GM12878 (cell line): ENCODE measurements at regions not wholly inside any gene's neighbourhood (a gene's known extent, or its start where the extent isn't known, plus 50 kb on each side); places are given as distances from the start of the nearest gene placed in this dataset.

Experiments
- ATAC-seq: fragments of 200-7000 bp; cut with Tn5 transposase; 3 replicates; pipeline ENCODE4 v1.9.1; 2020; ENCODE audit warnings: mild to moderate bottlenecking, moderate library complexity
- BruUV-seq: library from RNA; stranded (reverse); fragments of 400-500 nt; replicated peaks from 2 replicates; lab custom pipeline; 2021; lab: Mats Ljungman, UMichigan
- CTCF ChIA-PET: fragments of 300-600 bp; sonication (Branson Sonifier 250); formaldehyde crosslinking; extraction: SDS; loops from one replicate; lab custom pipeline; 2021; ENCODE audit warnings: inconsistent platforms; lab: Yijun Ruan, JAX
- POLR2A ChIA-PET: fragments of 350-600 bp; formaldehyde crosslinking; extraction: SDS; loops from one replicate; lab custom pipeline; 2021; ENCODE audit warnings: inconsistent platforms; lab: Charles Lee
- RAD21 ChIA-PET: fragments of 300-600 bp; sonication (Branson Sonifier 250); formaldehyde crosslinking; loops from one replicate; lab custom pipeline; 2023; ENCODE audit warnings: antibody characterized with exemption; ENCODE audit not compliant: unreplicated experiment; lab: Charles Lee
- SMC1A ChIA-PET: fragments of 300-600 bp; sonication (Branson Sonifier 250); formaldehyde crosslinking; loops from one replicate; lab custom pipeline; 2023; ENCODE audit not compliant: unreplicated experiment, uncharacterized antibody; lab: Charles Lee
- DNase-seq: peaks from one replicate; pipeline ENCODE4 v3.0.0-alpha.2; 2011; ENCODE audit warnings: low read depth, low spot score
- FAIRE-seq: peaks from 3 replicates; lab custom pipeline; 2011; peaks lifted over from hg19 to GRCh38; lab: Jason Lieb, UNC
- H2AFZ ChIP-seq: 2 replicates; pipeline ENCODE4 v1.6.0; 2011; ENCODE audit warnings: low read depth, low read length, control low read depth; ENCODE audit not compliant: control insufficient read depth
- H3K27ac ChIP-seq: 2 replicates; pipeline ENCODE4 v1.5.1; 2011; ENCODE audit warnings: control low read depth; ENCODE audit not compliant: control insufficient read depth, insufficient read depth
- H3K27me3 ChIP-seq, 2 experiments: replicated peaks in 1 of 2; 2 replicates each; pipeline versions ENCODE4 v1.6.0 to v1.6.1; 2011; ENCODE audit warnings: low read length in 1 of 2; ENCODE audit not compliant: control insufficient read depth in 2 of 2, insufficient read depth in 2 of 2
- H3K36me3 ChIP-seq, 2 experiments: 2 replicates each; pipeline ENCODE4 v1.5.1; 2011; ENCODE audit warnings: low read length in 1 of 2; ENCODE audit not compliant: control insufficient read depth in 2 of 2, insufficient read depth in 2 of 2
- H3K4me1 ChIP-seq: 2 replicates; pipeline ENCODE4 v1.6.1; 2011; ENCODE audit warnings: mild to moderate bottlenecking, low read length, moderate library complexity, mixed read lengths; ENCODE audit not compliant: control insufficient read depth, insufficient read depth
- H3K4me2 ChIP-seq: 2 replicates; pipeline ENCODE4 v1.6.0; 2011; ENCODE audit warnings: control low read depth; ENCODE audit not compliant: control insufficient read depth, insufficient read depth
- H3K4me3 ChIP-seq: fragments of 200-600 bp; sonication (generic); 2 replicates; pipeline ENCODE4 v1.5.1; 2016
- H3K79me2 ChIP-seq: 2 replicates; pipeline ENCODE4 v1.6.0; 2011; ENCODE audit warnings: low read length; ENCODE audit not compliant: control insufficient read depth, insufficient read depth
- H3K9ac ChIP-seq: 2 replicates; pipeline ENCODE4 v1.8.0; 2011; ENCODE audit warnings: low read length, control low read depth, mixed read lengths; ENCODE audit not compliant: control insufficient read depth, insufficient read depth
- H3K9me3 ChIP-seq: replicated peaks from 3 replicates; pipeline ENCODE4 v1.5.1; 2011; ENCODE audit warnings: mild to moderate bottlenecking, low read length; ENCODE audit not compliant: control insufficient read depth, insufficient read depth
- H4K20me1 ChIP-seq: 2 replicates; pipeline ENCODE4 v1.6.0; 2011; ENCODE audit not compliant: control insufficient read depth, insufficient read depth
- BACH1 ChIP-seq: fragments of 450-650 bp; IDR thresholded peaks from 2 replicates; pipeline ENCODE4 v1.6.1; 2017; ENCODE audit warnings: mild to moderate bottlenecking, borderline replicate concordance
- BCL11A ChIP-seq: IDR thresholded peaks from 2 replicates; pipeline ENCODE4 v1.6.1; 2011; ENCODE audit warnings: low read depth, low read length
- CBX5 ChIP-seq: sonication (generic); IDR thresholded peaks from 2 replicates; pipeline ENCODE4 v1.6.1; 2016; ENCODE audit warnings: low read depth, moderate library complexity, mild to moderate bottlenecking, inconsistent platforms
- CHD4 ChIP-seq: fragments of 200-600 bp; sonication (generic); IDR thresholded peaks from 2 replicates; pipeline ENCODE4 v1.6.1; 2016; ENCODE audit warnings: mild to moderate bottlenecking
- CREB1 ChIP-seq: IDR thresholded peaks from 2 replicates; pipeline ENCODE4 v1.6.1; 2012; ENCODE audit warnings: low read depth, mild to moderate bottlenecking, inconsistent platforms
- EED ChIP-seq: sonication (generic); IDR thresholded peaks from 2 replicates; pipeline ENCODE4 v1.6.1; 2016; ENCODE audit warnings: antibody characterized with exemption, low read depth
- HDAC6 ChIP-seq: fragments of 200-600 bp; sonication (generic); IDR thresholded peaks from one replicate; pipeline ENCODE4 v1.8.0; 2017; ENCODE audit warnings: antibody characterized with exemption; ENCODE audit not compliant: unreplicated experiment
- NFYB ChIP-seq: IDR thresholded peaks from 2 replicates; pipeline ENCODE4 v1.6.1; 2011; ENCODE audit warnings: low read depth, mild to moderate bottlenecking, low read length, improper control_type of control experiment, moderate library complexity; ENCODE audit not compliant: insufficient read depth
- SIX5 ChIP-seq: IDR thresholded peaks from 2 replicates; pipeline ENCODE4 v1.6.1; 2011; ENCODE audit warnings: mild to moderate bottlenecking, low read depth, low read length, moderate library complexity; ENCODE audit not compliant: severe bottlenecking
- SP1 ChIP-seq: IDR thresholded peaks from one replicate; pipeline ENCODE4 v1.6.1; 2011; ENCODE audit warnings: low read depth, low read length
- STAT3 ChIP-seq: IDR thresholded peaks from 2 replicates; pipeline ENCODE4 v1.6.1; 2011; ENCODE audit warnings: low read depth, low read length, improper control_type of control experiment
- ZNF274 ChIP-seq: IDR thresholded peaks from one replicate; pipeline ENCODE4 v1.8.0; 2011; ENCODE audit not compliant: insufficient read length, insufficient read depth
- ZNF384 ChIP-seq: IDR thresholded peaks from 2 replicates; pipeline ENCODE4 v1.6.1; 2012; ENCODE audit warnings: low read depth, mild to moderate bottlenecking, low read length, improper control_type of control experiment, borderline replicate concordance
- WGBS: methylation state at CpG from one replicate; pipeline ENCODE4 v1.1.6; 2016; ENCODE audit warnings: low lambda C conversion rate; ENCODE audit not compliant: insufficient replicate concordance, insufficient coverage; ENCODE audit errors: missing lambda C conversion rate; 5-methylcytosine and 5-hydroxymethylcytosine counted together
- in situ Hi-C: fragments of 300-500 bp; cut with MboI; formaldehyde crosslinking; loops from 9 replicates; pipeline ENCODE4 v1.14.3; 2018; ENCODE audit warnings: mixed read lengths
- intact Hi-C: fragments of 100-400 bp; cut with micrococcal nuclease; formaldehyde crosslinking; loops from one replicate; pipeline ENCODE4 v1.14.2; 2022; ENCODE audit not compliant: unreplicated experiment
- TF ChIP-seq, protein P1 (sequence below): IDR thresholded peaks from 2 replicates; pipeline ENCODE4 v1.6.1; 2011; ENCODE audit warnings: borderline replicate concordance, low read depth, mild to moderate bottlenecking, moderate library complexity, low read length; ENCODE audit not compliant: insufficient read depth, poor library complexity, severe bottlenecking
- TF ChIP-seq, protein P2 (sequence below): fragments of 450-650 bp; IDR thresholded peaks from 2 replicates; pipeline ENCODE4 v1.6.1; 2017; ENCODE audit warnings: mild to moderate bottlenecking, moderate library complexity

DNA sequence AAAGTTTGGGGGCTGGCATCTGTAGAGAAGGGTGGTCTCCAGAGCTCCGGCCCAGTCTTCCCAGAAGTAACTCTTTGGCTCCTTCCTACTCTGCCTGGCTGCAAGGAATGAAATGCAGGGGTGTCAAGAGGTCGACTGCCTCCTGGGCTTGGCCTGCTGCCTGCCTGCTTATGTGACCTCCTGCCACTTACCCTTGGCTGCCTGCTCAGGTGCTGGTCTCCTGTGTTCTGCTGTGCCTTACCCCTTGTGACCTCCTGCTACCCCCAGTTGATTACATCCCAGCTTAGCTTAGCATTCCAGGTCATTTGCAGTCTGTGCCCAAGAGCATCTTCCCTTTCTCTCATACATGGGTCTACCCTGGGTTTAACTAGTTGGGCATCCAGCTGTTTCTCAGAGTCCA lies 180.2 kb downstream of the PTPN20 start:
- H3K9me3 ChIP-seq: no peaks in the 10 kb centered on the region; the same call in 2 of the 3 replicates
- no peak overlapping the region for H3K9ac ChIP-seq
- DNase-seq (no peak), ATAC-seq (no peak)
- no TSS peak for BruUV-seq
- H3K27ac ChIP-seq: no peak overlapping the region
- H3K27me3 ChIP-seq: no peaks in the 10 kb centered on the region
- CTCF ChIA-PET: no interaction called here
- H4K20me1 ChIP-seq: no peaks in the 10 kb centered on the region; the same call in 1 of the 2 replicates
- in situ Hi-C loops: no loop called here
- H3K4me2 ChIP-seq: no peak overlapping the region
- SMC1A ChIA-PET: no interaction called here
- 5% methylated on average over 2 of the region's 2 CpGs for WGBS
- POLR2A ChIA-PET: no interaction called here
- H3K4me1 ChIP-seq: no peaks in the 10 kb centered on the region
- RAD21 ChIA-PET: no interaction called here
- intact Hi-C loops: no loop called here
- H3K4me3 ChIP-seq: no peak overlapping the region
- no peaks in the 10 kb centered on the region for H3K79me2 ChIP-seq
- H3K36me3 ChIP-seq: no peaks in the 10 kb centered on the region
- TF ChIP-seq, protein P1, sequence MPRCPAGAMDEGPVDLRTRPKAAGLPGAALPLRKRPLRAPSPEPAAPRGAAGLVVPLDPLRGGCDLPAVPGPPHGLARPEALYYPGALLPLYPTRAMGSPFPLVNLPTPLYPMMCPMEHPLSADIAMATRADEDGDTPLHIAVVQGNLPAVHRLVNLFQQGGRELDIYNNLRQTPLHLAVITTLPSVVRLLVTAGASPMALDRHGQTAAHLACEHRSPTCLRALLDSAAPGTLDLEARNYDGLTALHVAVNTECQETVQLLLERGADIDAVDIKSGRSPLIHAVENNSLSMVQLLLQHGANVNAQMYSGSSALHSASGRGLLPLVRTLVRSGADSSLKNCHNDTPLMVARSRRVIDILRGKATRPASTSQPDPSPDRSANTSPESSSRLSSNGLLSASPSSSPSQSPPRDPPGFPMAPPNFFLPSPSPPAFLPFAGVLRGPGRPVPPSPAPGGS: no peak
- TF ChIP-seq STAT3 (no peak), CREB1 (no peak), CBX5 (no peak), SP1 (no peak), NFYB (no peak), ZNF384 (no peak), CHD4 (no peak), HDAC6 (no peak), EED (no peak), BACH1 (no peak), BCL11A (no peak), SIX5 (no peak), ZNF274 (no peak)
- TF ChIP-seq, protein P2, sequence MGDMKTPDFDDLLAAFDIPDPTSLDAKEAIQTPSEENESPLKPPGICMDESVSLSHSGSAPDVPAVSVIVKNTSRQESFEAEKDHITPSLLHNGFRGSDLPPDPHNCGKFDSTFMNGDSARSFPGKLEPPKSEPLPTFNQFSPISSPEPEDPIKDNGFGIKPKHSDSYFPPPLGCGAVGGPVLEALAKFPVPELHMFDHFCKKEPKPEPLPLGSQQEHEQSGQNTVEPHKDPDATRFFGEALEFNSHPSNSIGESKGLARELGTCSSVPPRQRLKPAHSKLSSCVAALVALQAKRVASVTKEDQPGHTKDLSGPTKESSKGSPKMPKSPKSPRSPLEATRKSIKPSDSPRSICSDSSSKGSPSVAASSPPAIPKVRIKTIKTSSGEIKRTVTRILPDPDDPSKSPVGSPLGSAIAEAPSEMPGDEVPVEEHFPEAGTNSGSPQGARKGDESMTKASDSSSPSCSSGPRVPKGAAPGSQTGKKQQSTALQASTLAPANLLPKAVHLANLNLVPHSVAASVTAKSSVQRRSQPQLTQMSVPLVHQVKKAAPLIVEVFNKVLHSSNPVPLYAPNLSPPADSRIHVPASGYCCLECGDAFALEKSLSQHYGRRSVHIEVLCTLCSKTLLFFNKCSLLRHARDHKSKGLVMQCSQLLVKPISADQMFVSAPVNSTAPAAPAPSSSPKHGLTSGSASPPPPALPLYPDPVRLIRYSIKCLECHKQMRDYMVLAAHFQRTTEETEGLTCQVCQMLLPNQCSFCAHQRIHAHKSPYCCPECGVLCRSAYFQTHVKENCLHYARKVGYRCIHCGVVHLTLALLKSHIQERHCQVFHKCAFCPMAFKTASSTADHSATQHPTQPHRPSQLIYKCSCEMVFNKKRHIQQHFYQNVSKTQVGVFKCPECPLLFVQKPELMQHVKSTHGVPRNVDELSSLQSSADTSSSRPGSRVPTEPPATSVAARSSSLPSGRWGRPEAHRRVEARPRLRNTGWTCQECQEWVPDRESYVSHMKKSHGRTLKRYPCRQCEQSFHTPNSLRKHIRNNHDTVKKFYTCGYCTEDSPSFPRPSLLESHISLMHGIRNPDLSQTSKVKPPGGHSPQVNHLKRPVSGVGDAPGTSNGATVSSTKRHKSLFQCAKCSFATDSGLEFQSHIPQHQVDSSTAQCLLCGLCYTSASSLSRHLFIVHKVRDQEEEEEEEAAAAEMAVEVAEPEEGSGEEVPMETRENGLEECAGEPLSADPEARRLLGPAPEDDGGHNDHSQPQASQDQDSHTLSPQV: no peak
- TF ChIP-seq, all 136 proteins: peak for 0
- FAIRE-seq: no peak
- H2AFZ ChIP-seq: no peak overlapping the region
